HepG2 (cell line): ENCODE measurements at regions not wholly inside any gene's neighbourhood (a gene's known extent, or its start where the extent isn't known, plus 50 kb on each side); places are given as distances from the start of the nearest gene placed in this dataset.
A peak's percentile ranks its signal among the peaks of the same experiment; 100 is the strongest.
"Not testable (repeated sequence)": the region's sequence is repeated elsewhere in the genome, so short reads cannot be mapped to it uniquely, and the experiment has no call there.

Experiments
- ATAC-seq: fragments of 200-7000 bp; cut with Tn5 transposase; 3 replicates; pipeline ENCODE4 v1.9.1; 2020; ENCODE audit warnings: mild to moderate bottlenecking, moderate library complexity
- BruUV-seq: library from RNA; stranded (reverse); fragments of 400-500 nt; replicated peaks from 2 replicates; lab custom pipeline; 2021; lab: Mats Ljungman, UMichigan
- CTCF ChIA-PET: fragments of 300-600 bp; formaldehyde crosslinking; extraction: SDS; loops from one replicate; lab custom pipeline; 2021; ENCODE audit warnings: low total read pairs, inconsistent platforms, low intra/inter-chr PET ratio; lab: Yijun Ruan, JAX
- POLR2A ChIA-PET: fragments of 350-600 bp; sonication (Branson Sonifier 250); formaldehyde crosslinking; loops from one replicate; lab custom pipeline; 2020; ENCODE audit warnings: antibody characterized with exemption, inconsistent platforms; lab: Yijun Ruan, JAX
- DNase-seq: peaks from one replicate; pipeline ENCODE4 v3.0.0-alpha.2; 2015; ENCODE audit warnings: low spot score
- FAIRE-seq: peaks from 3 replicates; lab custom pipeline; 2011; peaks lifted over from hg19 to GRCh38; lab: Jason Lieb, UNC
- H2AFZ ChIP-seq: one replicate; pipeline ENCODE4 v1.6.1; 2011; ENCODE audit warnings: low read length, inconsistent platforms
- H3K27ac ChIP-seq: fragments of 300-600 bp; 3 replicates; pipeline ENCODE4 v1.8.0; 2011; ENCODE audit warnings: mixed run types, mild to moderate bottlenecking, mixed read lengths, low read length, inconsistent platforms; ENCODE audit not compliant: insufficient read depth; ENCODE audit errors: extremely low read length
- H3K27me3 ChIP-seq, 2 experiments: fragments of 200-600 bp in 1 of 2; 2 replicates in 1 of 2; 3 replicates in 1 of 2; pipeline versions ENCODE4 v1.6.0 to v1.8.0; 2011; ENCODE audit warnings: low read length in 2 of 2, mild to moderate bottlenecking in 2 of 2, moderate library complexity in 2 of 2, inconsistent platforms in 1 of 2; ENCODE audit not compliant: insufficient read depth in 2 of 2, control insufficient read depth in 1 of 2
- H3K36me3 ChIP-seq, 2 experiments: fragments of 200-600 bp in 1 of 2; replicated peaks in 1 of 2; 2 replicates in 1 of 2; 3 replicates in 1 of 2; pipeline versions ENCODE4 v1.5.1 to v1.8.0; 2011; ENCODE audit warnings: low read length in 2 of 2, inconsistent platforms in 1 of 2; ENCODE audit not compliant: insufficient read depth in 2 of 2, control insufficient read depth in 1 of 2
- H3K4me1 ChIP-seq: 2 replicates; pipeline ENCODE4 v1.5.1; 2012; ENCODE audit warnings: low read length, inconsistent platforms; ENCODE audit not compliant: insufficient read depth
- H3K4me2 ChIP-seq: 2 replicates; pipeline ENCODE4 v1.6.0; 2011; ENCODE audit warnings: low read depth, low read length, inconsistent platforms
- H3K4me3 ChIP-seq, 3 experiments: fragments of 200-600 bp in 1 of 3; sonication (generic), shearing (Covaris generic) in 1 of 3; replicated peaks in 1 of 3; 2 replicates each; pipeline ENCODE4 v1.5.1; 2011 to 2016; ENCODE audit warnings: low read length in 3 of 3, inconsistent platforms in 2 of 3, low read depth in 2 of 3, mild to moderate bottlenecking in 2 of 3, control low read depth in 1 of 3, mixed read lengths in 1 of 3; ENCODE audit not compliant: insufficient read depth in 1 of 3
- H3K79me2 ChIP-seq: one replicate; pipeline ENCODE4 v1.6.1; 2011; ENCODE audit warnings: low read length, inconsistent platforms; ENCODE audit not compliant: insufficient read depth
- H3K9ac ChIP-seq: 2 replicates; pipeline ENCODE4 v1.6.0; 2011; ENCODE audit warnings: mild to moderate bottlenecking, low read depth, low read length, inconsistent platforms; ENCODE audit not compliant: insufficient read depth
- H3K9me3 ChIP-seq: 2 replicates; pipeline ENCODE4 v1.5.1; 2012; ENCODE audit warnings: mild to moderate bottlenecking, low read length
- H4K20me1 ChIP-seq: 2 replicates; pipeline ENCODE4 v1.6.0; 2011; ENCODE audit warnings: inconsistent platforms, mild to moderate bottlenecking, low read length, moderate library complexity; ENCODE audit not compliant: insufficient read depth
- CBX5 ChIP-seq: sonication (generic); formaldehyde crosslinking; IDR thresholded peaks from 2 replicates; pipeline ENCODE4 v1.4.0; 2020; ENCODE audit warnings: missing genetic modification reagents, borderline replicate concordance
- CEBPG ChIP-seq: IDR thresholded peaks from 2 replicates; pipeline ENCODE4 v1.6.1; 2016
- CENPBD1 ChIP-seq: sonication (generic); formaldehyde crosslinking; IDR thresholded peaks from 2 replicates; pipeline ENCODE4 v1.8.0; 2022; ENCODE audit warnings: missing genetic modification reagents, low read depth, mild to moderate bottlenecking, borderline replicate concordance
- FOXA1 ChIP-seq, 2 experiments: fragments of 450-650 bp in 1 of 2; sonication (generic) in 1 of 2; formaldehyde crosslinking in 1 of 2; IDR thresholded peaks; 2 replicates each; pipeline versions ENCODE4 v1.4.0 to v1.6.1; 2016 to 2020; ENCODE audit warnings: missing genetic modification reagents in 1 of 2
- GABPA ChIP-seq, 2 experiments: IDR thresholded peaks; 2 replicates each; pipeline ENCODE4 v1.6.1; 2011 to 2016; ENCODE audit warnings: low read depth in 2 of 2, low read length in 1 of 2, missing biosample characterization in 1 of 2, missing genetic modification characterization in 1 of 2
- MAFK ChIP-seq, 2 experiments: IDR thresholded peaks in 1 of 2; conservative IDR thresholded peaks in 1 of 2; 2 replicates each; pipeline ENCODE4 v1.6.1; 2011; ENCODE audit warnings: improper control_type of control experiment in 2 of 2, low read length in 2 of 2
- NFYB ChIP-seq: sonication (generic); formaldehyde crosslinking; IDR thresholded peaks from 2 replicates; pipeline ENCODE4 v1.4.0; 2020; ENCODE audit warnings: missing genetic modification reagents
- PAXIP1 ChIP-seq: sonication (generic); formaldehyde crosslinking; conservative IDR thresholded peaks from 2 replicates; pipeline ENCODE4 v1.4.0; 2020; ENCODE audit warnings: mild to moderate bottlenecking, missing genetic modification reagents, moderate library complexity
- RFXAP ChIP-seq: sonication (generic); formaldehyde crosslinking; IDR thresholded peaks from 2 replicates; pipeline ENCODE4 v1.4.0; 2020; ENCODE audit warnings: missing genetic modification reagents, borderline replicate concordance
- SALL1 ChIP-seq: sonication (generic); formaldehyde crosslinking; IDR thresholded peaks from 2 replicates; pipeline ENCODE4 v1.8.0; 2022; ENCODE audit warnings: mild to moderate bottlenecking, missing genetic modification reagents
- SP4 ChIP-seq: sonication (generic); formaldehyde crosslinking; IDR thresholded peaks from 2 replicates; pipeline ENCODE4 v1.8.1; 2023; ENCODE audit warnings: mild to moderate bottlenecking, missing genetic modification reagents
- SP5 ChIP-seq: IDR thresholded peaks from 2 replicates; pipeline ENCODE4 v1.6.1; 2016; ENCODE audit warnings: low read depth, borderline replicate concordance
- TCF12 ChIP-seq, 2 experiments: fragments of 450-650 bp in 1 of 2; sonication (generic) in 1 of 2; formaldehyde crosslinking in 1 of 2; IDR thresholded peaks; 2 replicates each; pipeline versions ENCODE4 v1.6.1 to v1.8.0; 2017 to 2022; ENCODE audit warnings: antibody characterized with exemption in 1 of 2, mild to moderate bottlenecking in 1 of 2, missing genetic modification reagents in 1 of 2, moderate library complexity in 1 of 2
- THAP11 ChIP-seq: IDR thresholded peaks from 2 replicates; pipeline ENCODE4 v1.6.1; 2016; ENCODE audit warnings: missing biosample characterization, missing genetic modification reagents
- ZBTB46 ChIP-seq: sonication (generic); formaldehyde crosslinking; IDR thresholded peaks from 2 replicates; pipeline ENCODE4 v1.4.0; 2020; ENCODE audit warnings: mild to moderate bottlenecking, missing genetic modification reagents, borderline replicate concordance
- ZBTB7B ChIP-seq: sonication (generic); formaldehyde crosslinking; IDR thresholded peaks from 2 replicates; pipeline ENCODE4 v1.4.0; 2020; ENCODE audit warnings: missing genetic modification reagents
- ZNF446 ChIP-seq: sonication (generic); formaldehyde crosslinking; IDR thresholded peaks from 2 replicates; pipeline ENCODE4 v1.5.0; 2020; ENCODE audit warnings: mild to moderate bottlenecking, missing genetic modification reagents
- ZNF598 ChIP-seq: sonication (generic); formaldehyde crosslinking; IDR thresholded peaks from 2 replicates; pipeline ENCODE4 v1.5.1; 2020; ENCODE audit warnings: mild to moderate bottlenecking, missing genetic modification reagents, borderline replicate concordance
- ZSCAN29 ChIP-seq: sonication (generic); formaldehyde crosslinking; conservative IDR thresholded peaks from 2 replicates; pipeline ENCODE4 v1.4.0; 2020; ENCODE audit warnings: mild to moderate bottlenecking, missing genetic modification reagents
- WGBS: methylation state at CpG from one replicate; pipeline ENCODE4 v1.1.6; 2017; ENCODE audit warnings: low lambda C conversion rate; 5-methylcytosine and 5-hydroxymethylcytosine counted together
- in situ Hi-C: cut with HindIII; loops from 2 replicates; pipeline ENCODE4 v1.10.0; 2017; ENCODE audit warnings: low pct_unique_long_range_greater_than_20kb; ENCODE audit not compliant: extremely low pct_ligation_motif_present
- intact Hi-C: fragments of 100-400 bp; cut with micrococcal nuclease; formaldehyde crosslinking; loops from one replicate; pipeline ENCODE4 v1.10.0; 2022; ENCODE audit not compliant: unreplicated experiment

GRCh38 chr6:63053206-63053605 is 158.1 kb upstream of the FKBP1C start (continued):
- TF ChIP-seq SALL1 (CRISPR knock-in tag) (peak; percentile 28; the same call in 1 of the 2 replicates), ZBTB7B (peak; percentile 83; the same call in 1 of the 2 replicates), SP5 (0 out of 2 replicates have a peak, but pooled peaks have one; percentile 45), FOXA1 (CRISPR knock-in tag; IDR thresholded peaks at IDR 0.05) (peak; percentile 84), ZNF598 (0 out of 2 replicates have a peak, but pooled peaks have one; percentile 20)
- not testable (repeated sequence) for TF ChIP-seq FOXA1 (IDR thresholded peaks at IDR 0.05)

- in situ Hi-C loops (loop anchor here (25.0 kb wide), 1 partner anchor 754 kb away; no protein-coding TSS in a partner anchor), intact Hi-C loops (no loop called here)
- peaks cover 5% of the 10 kb centered on the region for H3K4me1 ChIP-seq
- CTCF ChIA-PET = no interaction called here
- no peaks in the 10 kb centered on the region for H3K27me3 ChIP-seq
- ATAC-seq (peak; percentile 46; the same call in 1 of the 3 replicates), FAIRE-seq (no peak), DNase-seq (no peak)
- no peaks in the 10 kb centered on the region for H3K79me2 ChIP-seq
- no peak overlapping the region for H3K4me2 ChIP-seq
- 3% methylated on average over 2 of the region's 2 CpGs for WGBS
- H3K9me3 ChIP-seq = peaks cover 5% of the 10 kb centered on the region; the same call in 1 of the 2 replicates
- H3K36me3 ChIP-seq = no peaks in the 10 kb centered on the region
- no TSS peak for BruUV-seq
- no peak overlapping the region for H2AFZ ChIP-seq
- H3K27ac ChIP-seq = no peak overlapping the region
- no peak overlapping the region for H3K9ac ChIP-seq
- H3K4me3 ChIP-seq = no peak overlapping the region
- no peaks in the 10 kb centered on the region for H4K20me1 ChIP-seq
- POLR2A ChIA-PET = no interaction called here
- TF ChIP-seq SP4 (CRISPR knock-in tag) (no peak), THAP11 (CRISPR knock-in tag) (peak; percentile 86), MAFK (conservative IDR thresholded peaks at IDR 0.05 in 1 of 2, IDR thresholded peaks at IDR 0.05 in 1 of 2; ENCODE audit: low read length in 2 of 2) (no peak), ZBTB46 (CRISPR knock-in tag) (no peak), CBX5 (CRISPR knock-in tag) (no peak), CENPBD1 (CRISPR knock-in tag) (no peak), NFYB (peak; percentile 76), PAXIP1 (CRISPR knock-in tag) (no peak), RFXAP (no peak), GABPA (IDR thresholded peaks at IDR 0.05; ENCODE audit: low read depth, low read length) (no peak), GABPA (CRISPR knock-in tag; IDR thresholded peaks at IDR 0.05; ENCODE audit: low read depth) (0 out of 2 replicates have a peak, but pooled peaks have one; percentile 8), TCF12 (IDR thresholded peaks at IDR 0.05) (no peak), TCF12 (CRISPR knock-in tag; IDR thresholded peaks at IDR 0.05) (no peak), ZSCAN29 (CRISPR knock-in tag) (no peak), CEBPG (CRISPR knock-in tag) (0 out of 2 replicates have a peak, but pooled peaks have one; percentile 17), ZNF446 (CRISPR knock-in tag) (no peak)
Observed at GRCh38 chr6:63058601-63059000, 152.7 kb upstream of the FKBP1C start.
